ENCODE measurements at regions not wholly inside any gene's neighbourhood (a gene's known extent, or its start where the extent isn't known, plus 50 kb on each side); places are given as distances from the start of the nearest gene placed in this dataset.

DNA sequence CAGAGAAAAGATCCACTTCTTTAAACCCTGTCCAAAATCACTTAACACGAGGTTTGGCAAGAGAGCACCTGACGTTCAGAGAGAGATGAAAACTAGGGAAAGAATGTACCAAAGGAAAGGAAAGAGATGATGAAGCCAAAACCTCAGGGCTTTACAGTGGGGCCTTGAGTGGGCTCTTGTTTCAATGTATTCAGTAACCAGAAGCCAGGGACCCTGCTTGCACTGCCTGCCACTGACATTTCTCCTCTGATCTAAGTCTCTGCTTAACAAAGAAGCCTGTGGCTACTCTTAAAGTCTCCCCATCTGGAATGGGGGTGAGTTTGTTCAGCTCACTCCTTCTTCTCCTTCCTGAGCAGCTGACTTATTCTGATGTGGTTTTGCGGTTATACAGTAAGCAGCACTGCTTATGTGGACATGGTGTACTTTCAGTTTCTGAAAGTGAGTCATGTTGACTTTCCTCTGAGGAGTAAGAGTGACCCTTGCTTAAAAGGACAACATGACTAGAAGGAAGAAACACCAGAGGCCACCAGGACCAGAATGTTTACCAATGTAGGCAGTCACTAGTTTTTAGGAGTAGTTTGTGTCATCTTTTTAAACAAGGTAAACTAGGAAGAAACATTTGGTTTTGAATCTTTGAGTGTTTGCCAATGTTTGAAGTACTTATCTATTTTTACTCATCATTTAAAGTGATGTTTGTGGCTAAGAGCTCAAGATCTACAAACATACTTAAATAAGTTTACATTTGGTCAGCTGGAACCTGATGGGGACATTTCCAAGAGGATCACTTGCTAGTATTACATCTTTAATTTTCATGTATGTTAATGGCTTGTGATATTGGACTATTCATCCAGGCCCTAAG is 87.4 kb downstream of the FASLG start:
- TF ChIP-seq, protein P1, sequence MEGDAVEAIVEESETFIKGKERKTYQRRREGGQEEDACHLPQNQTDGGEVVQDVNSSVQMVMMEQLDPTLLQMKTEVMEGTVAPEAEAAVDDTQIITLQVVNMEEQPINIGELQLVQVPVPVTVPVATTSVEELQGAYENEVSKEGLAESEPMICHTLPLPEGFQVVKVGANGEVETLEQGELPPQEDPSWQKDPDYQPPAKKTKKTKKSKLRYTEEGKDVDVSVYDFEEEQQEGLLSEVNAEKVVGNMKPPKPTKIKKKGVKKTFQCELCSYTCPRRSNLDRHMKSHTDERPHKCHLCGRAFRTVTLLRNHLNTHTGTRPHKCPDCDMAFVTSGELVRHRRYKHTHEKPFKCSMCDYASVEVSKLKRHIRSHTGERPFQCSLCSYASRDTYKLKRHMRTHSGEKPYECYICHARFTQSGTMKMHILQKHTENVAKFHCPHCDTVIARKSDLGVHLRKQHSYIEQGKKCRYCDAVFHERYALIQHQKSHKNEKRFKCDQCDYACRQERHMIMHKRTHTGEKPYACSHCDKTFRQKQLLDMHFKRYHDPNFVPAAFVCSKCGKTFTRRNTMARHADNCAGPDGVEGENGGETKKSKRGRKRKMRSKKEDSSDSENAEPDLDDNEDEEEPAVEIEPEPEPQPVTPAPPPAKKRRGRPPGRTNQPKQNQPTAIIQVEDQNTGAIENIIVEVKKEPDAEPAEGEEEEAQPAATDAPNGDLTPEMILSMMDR (optimal IDR thresholded peaks at IDR 0.05 in 1 of 3, IDR thresholded peaks at IDR 0.05 in 1 of 3, conservative IDR thresholded peaks at IDR 0.05 in 1 of 3; ENCODE audit: extremely low read depth in 1 of 3, insufficient read depth in 2 of 3, low read length in 3 of 3) = no peak
- TF ChIP-seq EZH2 (IDR thresholded peaks at IDR 0.05; ENCODE audit: low read length) = no peak
